ENCODE measurements at regions not wholly inside any gene's neighbourhood (a gene's known extent, or its start where the extent isn't known, plus 50 kb on each side); places are given as distances from the start of the nearest gene placed in this dataset.

DNA sequence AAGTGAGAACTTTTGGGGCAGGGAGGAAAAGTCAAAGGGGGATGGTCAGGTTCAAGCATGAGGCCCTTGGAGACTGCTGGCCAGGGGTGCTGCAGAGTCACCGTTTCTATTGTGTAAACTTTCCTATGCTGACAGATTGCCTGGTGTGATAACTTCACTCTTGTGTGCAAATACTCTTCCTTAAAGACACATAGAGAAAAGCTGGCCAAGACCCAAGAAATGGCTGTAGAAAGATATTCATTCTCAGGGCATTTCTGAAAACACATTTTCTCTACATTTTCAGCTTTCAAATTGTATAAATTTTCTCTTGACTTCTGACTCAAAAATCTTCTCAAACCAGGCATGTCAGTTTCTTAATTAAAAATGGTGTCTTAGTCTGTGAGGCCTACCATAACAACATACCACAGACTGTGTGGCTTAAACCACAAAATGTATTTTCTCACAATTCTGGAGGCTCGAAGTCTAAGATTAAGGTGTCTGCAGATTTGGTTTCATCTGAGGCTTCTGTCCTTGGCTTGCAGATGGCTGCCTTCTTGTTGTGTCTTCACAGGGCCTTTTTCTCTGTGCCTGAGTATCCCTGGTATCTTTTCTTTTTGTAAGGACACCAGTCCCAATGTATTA is 304.5 kb downstream of the KCNRG start:
- no peaks in the 10 kb centered on the region for H3K27me3 ChIP-seq (replicated peaks; ENCODE audit: control insufficient read depth, insufficient read depth, low read length, poor library complexity, severe bottlenecking)
- H3K27ac ChIP-seq (ENCODE audit: insufficient read depth, low read length, poor library complexity, severe bottlenecking) = no peak overlapping the region
- H3K9me3 ChIP-seq (ENCODE audit: control insufficient read depth, low read length) = no peaks in the 10 kb centered on the region
- DNase-seq = no peak
- no peaks in the 10 kb centered on the region for H3K36me3 ChIP-seq (ENCODE audit: control insufficient read depth, insufficient read depth, low read length)
- H3K4me3 ChIP-seq (ENCODE audit: insufficient read depth, low read depth, low read length, poor library complexity, severe bottlenecking) = no peak overlapping the region
- peaks cover 4% of the 10 kb centered on the region for H3K4me1 ChIP-seq (ENCODE audit: control insufficient read depth, insufficient read depth, low read length, poor library complexity, severe bottlenecking)

DNA sequence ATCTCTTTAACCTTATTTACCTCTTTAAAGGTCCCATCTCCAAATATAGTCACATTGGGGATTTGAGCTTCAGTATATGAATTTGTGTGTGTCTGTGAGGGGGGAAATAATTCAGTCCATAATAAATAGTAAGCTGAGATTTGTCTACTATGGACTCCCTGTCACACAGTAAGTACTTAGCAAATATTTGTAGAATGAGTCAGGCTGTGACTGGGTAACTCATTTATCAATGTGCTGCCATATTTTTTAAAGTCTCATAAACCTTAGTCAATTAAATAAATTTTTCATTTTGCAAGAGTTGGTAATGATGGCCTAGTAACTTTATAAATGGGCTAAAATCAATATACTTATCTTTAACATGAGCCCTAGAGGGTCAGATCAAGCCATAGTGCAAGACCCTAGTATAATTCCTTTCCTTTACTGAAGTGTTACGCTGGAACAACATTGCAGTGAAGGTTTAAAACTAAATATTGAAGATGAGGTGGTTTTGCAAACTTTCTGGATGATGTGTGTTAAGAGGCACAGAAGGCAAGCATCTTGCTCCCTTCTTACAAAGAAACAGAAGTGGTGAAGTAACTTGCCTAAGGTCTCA is 305.1 kb downstream of the KCNRG start:
- H3K4me3 ChIP-seq (ENCODE audit: insufficient read depth, low read depth, low read length, poor library complexity, severe bottlenecking) = no peak overlapping the region
- H3K27me3 ChIP-seq (replicated peaks; ENCODE audit: control insufficient read depth, insufficient read depth, low read length, poor library complexity, severe bottlenecking) = no peaks in the 10 kb centered on the region
- peaks cover 4% of the 10 kb centered on the region for H3K4me1 ChIP-seq (ENCODE audit: control insufficient read depth, insufficient read depth, low read length, poor library complexity, severe bottlenecking)
- no peak for DNase-seq
- H3K9me3 ChIP-seq (ENCODE audit: control insufficient read depth, low read length) = no peaks in the 10 kb centered on the region
- no peak overlapping the region for H3K27ac ChIP-seq (ENCODE audit: insufficient read depth, low read length, poor library complexity, severe bottlenecking)
- H3K36me3 ChIP-seq (ENCODE audit: control insufficient read depth, insufficient read depth, low read length) = no peaks in the 10 kb centered on the region

DNA sequence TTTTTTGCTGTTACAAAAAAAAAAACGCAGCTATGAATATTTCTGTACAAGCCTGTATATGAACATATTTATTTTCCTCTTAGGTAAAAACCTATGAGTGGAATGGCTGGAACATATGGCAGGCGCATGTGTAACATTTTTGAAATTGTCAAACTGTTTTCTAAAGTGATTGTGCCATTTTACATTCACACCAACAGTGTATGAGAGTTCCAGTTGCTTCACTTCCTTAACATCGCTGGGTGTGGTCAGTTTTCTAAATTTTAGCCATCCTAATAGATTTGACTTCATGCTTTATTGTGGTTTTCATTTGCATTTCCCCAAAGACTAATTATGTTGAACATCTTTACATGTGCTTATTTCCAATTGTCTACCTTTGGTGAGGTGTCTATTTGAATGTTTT is 306.8 kb downstream of the KCNRG start:
- Histone ChIP-seq H3K36me3 (ENCODE audit: control insufficient read depth, insufficient read depth, low read length) (no peaks in the 10 kb centered on the region), H3K9me3 (ENCODE audit: control insufficient read depth, low read length) (no peaks in the 10 kb centered on the region), H3K4me3 (ENCODE audit: insufficient read depth, low read depth, low read length, poor library complexity, severe bottlenecking) (no peak overlapping the region), H3K27me3 (replicated peaks; ENCODE audit: control insufficient read depth, insufficient read depth, low read length, poor library complexity, severe bottlenecking) (no peaks in the 10 kb centered on the region), H3K4me1 (ENCODE audit: control insufficient read depth, insufficient read depth, low read length, poor library complexity, severe bottlenecking) (peaks cover 4% of the 10 kb centered on the region), H3K27ac (ENCODE audit: insufficient read depth, low read length, poor library complexity, severe bottlenecking) (no peak overlapping the region)
- no peak for DNase-seq

DNA sequence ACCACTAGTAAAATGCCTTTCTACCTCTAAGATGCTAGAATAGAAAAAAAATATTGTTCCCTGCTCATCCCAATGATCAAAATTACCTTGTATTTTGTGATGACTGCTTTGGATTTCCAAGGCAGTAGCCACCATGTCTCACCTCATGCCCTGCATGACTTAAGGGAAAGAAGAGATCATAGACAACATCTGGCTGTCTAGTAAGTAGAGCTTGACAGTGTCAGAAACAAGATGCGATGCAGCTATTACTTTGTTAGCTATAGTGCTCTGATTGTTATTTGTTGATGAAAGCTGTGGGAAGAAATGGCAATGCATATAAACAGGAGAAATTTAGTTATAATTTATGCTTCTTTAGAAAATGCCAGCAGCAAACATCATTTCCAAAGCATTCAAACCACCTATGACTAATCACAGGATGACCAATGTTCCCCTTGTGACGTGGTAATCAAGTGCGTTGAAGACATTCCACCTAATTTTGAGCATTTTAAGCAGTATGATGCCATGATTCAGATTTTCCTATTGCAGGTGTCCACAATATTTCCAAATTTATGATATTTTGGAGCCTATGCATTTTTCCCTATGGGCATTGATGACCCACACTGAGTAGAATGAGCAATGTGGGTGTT is 308.3 kb downstream of the KCNRG start:
- Histone ChIP-seq H3K4me3 (ENCODE audit: insufficient read depth, low read depth, low read length, poor library complexity, severe bottlenecking) (no peak overlapping the region), H3K9me3 (ENCODE audit: control insufficient read depth, low read length) (no peaks in the 10 kb centered on the region), H3K36me3 (ENCODE audit: control insufficient read depth, insufficient read depth, low read length) (no peaks in the 10 kb centered on the region), H3K27me3 (replicated peaks; ENCODE audit: control insufficient read depth, insufficient read depth, low read length, poor library complexity, severe bottlenecking) (no peaks in the 10 kb centered on the region), H3K4me1 (ENCODE audit: control insufficient read depth, insufficient read depth, low read length, poor library complexity, severe bottlenecking) (peaks cover 4% of the 10 kb centered on the region), H3K27ac (ENCODE audit: insufficient read depth, low read length, poor library complexity, severe bottlenecking) (no peak overlapping the region)
- no peak for DNase-seq

DNA sequence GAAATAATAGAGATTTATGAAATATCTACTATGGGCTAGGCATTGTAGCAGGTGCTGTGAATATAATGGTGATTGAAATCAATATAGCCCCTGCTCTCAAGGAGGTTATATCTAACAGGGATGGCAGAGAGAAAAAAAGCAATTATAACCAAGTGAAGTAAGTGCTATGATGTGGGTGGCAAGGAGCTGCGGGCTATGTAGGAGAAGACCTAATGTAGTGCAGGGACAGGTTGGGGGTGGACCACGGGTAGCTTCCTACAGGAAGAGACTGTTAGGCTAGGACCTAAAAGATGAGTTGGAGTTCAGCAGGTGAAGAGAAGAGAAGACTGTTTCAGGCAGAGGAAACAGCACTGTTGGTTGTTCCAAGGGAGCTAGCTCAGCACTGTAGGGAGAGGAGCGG is 311.0 kb downstream of the KCNRG start:
- no peak overlapping the region for H3K27ac ChIP-seq (ENCODE audit: insufficient read depth, low read length, poor library complexity, severe bottlenecking)
- DNase-seq = no peak
- no peaks in the 10 kb centered on the region for H3K36me3 ChIP-seq (ENCODE audit: control insufficient read depth, insufficient read depth, low read length)
- no peaks in the 10 kb centered on the region for H3K4me1 ChIP-seq (ENCODE audit: control insufficient read depth, insufficient read depth, low read length, poor library complexity, severe bottlenecking)
- no peaks in the 10 kb centered on the region for H3K27me3 ChIP-seq (replicated peaks; ENCODE audit: control insufficient read depth, insufficient read depth, low read length, poor library complexity, severe bottlenecking)
- H3K4me3 ChIP-seq (ENCODE audit: insufficient read depth, low read depth, low read length, poor library complexity, severe bottlenecking) = no peak overlapping the region
- no peaks in the 10 kb centered on the region for H3K9me3 ChIP-seq (ENCODE audit: control insufficient read depth, low read length)

DNA sequence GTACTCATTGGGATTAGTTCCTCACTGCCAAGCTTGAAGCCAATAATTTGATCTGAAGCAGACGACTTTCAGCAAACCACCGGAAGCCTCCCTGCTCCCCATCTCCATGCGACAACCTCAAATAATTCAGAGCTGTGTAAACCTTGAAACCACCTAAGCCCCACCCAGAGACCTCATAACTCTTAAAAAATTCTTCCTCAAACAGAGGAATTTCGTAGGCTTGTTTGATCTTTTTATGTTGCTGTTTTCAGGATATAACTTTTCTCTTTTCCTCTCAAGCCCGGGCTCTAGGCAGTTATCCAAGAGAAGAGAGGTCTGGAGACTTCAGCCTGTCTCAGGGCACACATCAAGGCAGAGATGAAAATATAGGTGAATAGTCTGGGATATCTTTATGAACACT is 311.6 kb downstream of the KCNRG start:
- H3K36me3 ChIP-seq (ENCODE audit: control insufficient read depth, insufficient read depth, low read length) = no peaks in the 10 kb centered on the region
- H3K4me1 ChIP-seq (ENCODE audit: control insufficient read depth, insufficient read depth, low read length, poor library complexity, severe bottlenecking) = no peaks in the 10 kb centered on the region
- H3K4me3 ChIP-seq (ENCODE audit: insufficient read depth, low read depth, low read length, poor library complexity, severe bottlenecking) = no peak overlapping the region
- no peaks in the 10 kb centered on the region for H3K9me3 ChIP-seq (ENCODE audit: control insufficient read depth, low read length)
- H3K27ac ChIP-seq (ENCODE audit: insufficient read depth, low read length, poor library complexity, severe bottlenecking) = no peak overlapping the region
- DNase-seq = no peak
- no peaks in the 10 kb centered on the region for H3K27me3 ChIP-seq (replicated peaks; ENCODE audit: control insufficient read depth, insufficient read depth, low read length, poor library complexity, severe bottlenecking)

DNA sequence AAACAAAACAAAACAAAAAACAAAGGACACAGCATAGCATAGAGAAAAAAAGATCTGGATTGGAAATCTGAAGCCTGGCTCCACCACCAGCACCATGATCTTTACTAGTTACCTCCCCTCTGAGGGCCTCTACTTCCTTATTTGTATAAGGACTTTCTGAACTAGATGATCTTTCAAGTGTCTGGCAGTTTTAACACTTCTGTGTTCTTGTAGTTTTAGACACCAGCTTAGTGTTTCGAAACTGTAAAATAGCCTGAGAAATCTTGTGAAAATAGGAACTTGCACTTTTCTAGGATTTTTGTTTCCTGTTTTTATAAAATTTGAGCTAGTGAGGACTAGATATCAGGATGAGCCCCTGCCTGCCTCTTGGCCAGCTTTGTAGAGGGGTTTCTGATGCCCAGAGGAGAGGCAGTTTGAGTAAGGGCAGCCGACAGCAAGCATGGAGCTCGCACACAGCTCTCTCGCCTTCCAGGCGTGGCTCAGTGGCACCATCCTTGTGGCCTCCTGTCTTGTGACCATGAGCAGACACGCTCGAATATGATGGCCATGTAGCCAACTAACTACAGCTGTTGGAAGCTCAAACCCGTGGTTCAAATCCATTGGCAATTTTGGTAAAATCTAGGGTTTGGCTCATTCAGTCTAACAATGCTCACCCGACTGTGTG is 319.0 kb downstream of the KCNRG start:
- no peaks in the 10 kb centered on the region for H3K9me3 ChIP-seq (ENCODE audit: control insufficient read depth, low read length)
- no peaks in the 10 kb centered on the region for H3K4me1 ChIP-seq (ENCODE audit: control insufficient read depth, insufficient read depth, low read length, poor library complexity, severe bottlenecking)
- no peak overlapping the region for H3K4me3 ChIP-seq (ENCODE audit: insufficient read depth, low read depth, low read length, poor library complexity, severe bottlenecking)
- no peak overlapping the region for H3K27ac ChIP-seq (ENCODE audit: insufficient read depth, low read length, poor library complexity, severe bottlenecking)
- no peak for DNase-seq
- H3K36me3 ChIP-seq (ENCODE audit: control insufficient read depth, insufficient read depth, low read length) = no peaks in the 10 kb centered on the region
- no peaks in the 10 kb centered on the region for H3K27me3 ChIP-seq (replicated peaks; ENCODE audit: control insufficient read depth, insufficient read depth, low read length, poor library complexity, severe bottlenecking)

DNA sequence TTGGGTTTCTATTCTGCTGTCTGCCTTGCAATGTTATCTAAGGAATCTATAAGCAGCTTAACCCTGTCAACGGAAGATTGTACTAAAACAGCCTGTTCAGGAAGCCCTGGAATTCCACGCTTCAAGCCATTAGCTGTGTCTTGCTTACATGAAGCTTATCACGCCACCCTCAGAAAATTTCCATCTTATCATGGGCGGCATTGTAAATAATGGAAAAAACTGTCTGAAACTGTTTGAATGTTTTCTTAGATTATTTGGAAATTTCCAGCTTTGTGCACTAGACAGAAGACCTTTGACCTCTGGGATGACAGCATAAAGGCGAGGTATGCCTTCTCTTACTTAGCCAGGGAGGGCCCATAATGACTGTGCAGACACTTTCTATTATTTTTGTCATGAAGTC is 319.7 kb downstream of the KCNRG start:
- Histone ChIP-seq H3K27me3 (replicated peaks; ENCODE audit: control insufficient read depth, insufficient read depth, low read length, poor library complexity, severe bottlenecking) (no peaks in the 10 kb centered on the region), H3K4me3 (ENCODE audit: insufficient read depth, low read depth, low read length, poor library complexity, severe bottlenecking) (no peak overlapping the region), H3K36me3 (ENCODE audit: control insufficient read depth, insufficient read depth, low read length) (no peaks in the 10 kb centered on the region), H3K9me3 (ENCODE audit: control insufficient read depth, low read length) (no peaks in the 10 kb centered on the region), H3K27ac (ENCODE audit: insufficient read depth, low read length, poor library complexity, severe bottlenecking) (no peak overlapping the region), H3K4me1 (ENCODE audit: control insufficient read depth, insufficient read depth, low read length, poor library complexity, severe bottlenecking) (no peaks in the 10 kb centered on the region)
- DNase-seq = no peak

DNA sequence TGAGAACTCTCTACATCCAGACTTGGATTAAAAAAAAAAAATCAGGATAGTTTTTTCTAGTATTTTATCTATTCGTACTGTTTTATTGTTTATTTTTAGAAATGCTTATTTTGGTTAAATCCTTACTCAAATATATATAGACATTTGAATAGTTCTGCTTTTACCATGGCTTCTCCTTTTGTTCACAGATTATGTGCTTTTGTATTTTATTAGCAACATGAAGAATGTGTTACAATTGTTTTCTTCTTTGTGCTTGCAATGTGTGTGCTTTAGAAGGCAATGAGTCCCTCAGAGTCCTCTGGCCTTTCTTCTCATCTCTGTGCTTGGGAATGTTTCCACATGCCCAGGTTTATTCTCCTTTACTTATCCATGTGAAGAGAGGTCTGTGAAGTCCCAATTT is 324.0 kb downstream of the KCNRG start:
- Histone ChIP-seq H3K4me1 (ENCODE audit: control insufficient read depth, insufficient read depth, low read length, poor library complexity, severe bottlenecking) (no peaks in the 10 kb centered on the region), H3K27me3 (replicated peaks; ENCODE audit: control insufficient read depth, insufficient read depth, low read length, poor library complexity, severe bottlenecking) (no peaks in the 10 kb centered on the region), H3K36me3 (ENCODE audit: control insufficient read depth, insufficient read depth, low read length) (no peaks in the 10 kb centered on the region)

DNA sequence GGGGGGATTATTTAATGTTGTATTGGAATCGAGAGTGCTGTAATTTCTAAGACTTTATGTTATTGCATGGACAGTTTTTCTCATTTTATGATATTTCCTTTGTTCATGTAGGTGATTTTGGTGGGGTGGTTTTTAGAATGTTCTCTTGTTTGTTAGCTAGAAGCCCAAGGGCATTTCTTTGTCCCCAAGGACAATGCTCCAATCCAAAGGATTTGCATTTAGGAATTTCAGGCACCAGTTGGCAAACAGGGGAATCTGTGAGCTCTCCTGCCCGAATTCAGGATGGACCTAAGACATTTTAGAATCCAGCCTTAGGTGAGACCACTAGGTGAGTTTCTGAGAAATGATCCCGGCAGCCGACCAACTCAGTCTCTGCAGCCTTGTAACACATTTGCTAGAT is 324.9 kb downstream of the KCNRG start:
- DNase-seq = no peak
- H3K36me3 ChIP-seq (ENCODE audit: control insufficient read depth, insufficient read depth, low read length) = no peaks in the 10 kb centered on the region
- H3K27me3 ChIP-seq (replicated peaks; ENCODE audit: control insufficient read depth, insufficient read depth, low read length, poor library complexity, severe bottlenecking) = no peaks in the 10 kb centered on the region
- H3K9me3 ChIP-seq (ENCODE audit: control insufficient read depth, low read length) = no peaks in the 10 kb centered on the region
- H3K4me3 ChIP-seq (ENCODE audit: insufficient read depth, low read depth, low read length, poor library complexity, severe bottlenecking) = no peak overlapping the region
- H3K27ac ChIP-seq (ENCODE audit: insufficient read depth, low read length, poor library complexity, severe bottlenecking) = no peak overlapping the region
- no peaks in the 10 kb centered on the region for H3K4me1 ChIP-seq (ENCODE audit: control insufficient read depth, insufficient read depth, low read length, poor library complexity, severe bottlenecking)

More for the DNA sequence above, 324.0 kb downstream of the KCNRG start:
- DNase-seq = no peak
- no peak overlapping the region for H3K4me3 ChIP-seq (ENCODE audit: insufficient read depth, low read depth, low read length, poor library complexity, severe bottlenecking)
- H3K9me3 ChIP-seq (ENCODE audit: control insufficient read depth, low read length) = no peaks in the 10 kb centered on the region
- H3K27ac ChIP-seq (ENCODE audit: insufficient read depth, low read length, poor library complexity, severe bottlenecking) = no peak overlapping the region

Data from effector memory CD4-positive, alpha-beta T cell (primary cell).